ENCODE measurements at regions not wholly inside any gene's neighbourhood (a gene's known extent, or its start where the extent isn't known, plus 50 kb on each side); places are given as distances from the start of the nearest gene placed in this dataset.

GRCh38 chr3:188034989-188035388 lies 119.0 kb upstream of the LPP start:
- DNase-seq (ENCODE audit: low read depth in 1 of 2, low spot score in 1 of 2): no peak
- no peak overlapping the region for H3K4me3 ChIP-seq
- H3K4me1 ChIP-seq: peaks cover 30% of the 10 kb centered on the region
- ChIA-PET CTCF (no interaction called here), POLR2A (no interaction called here)
- H3K4me2 ChIP-seq: no peak overlapping the region
- TF ChIP-seq HOXB13 (CRISPR knock-in tag; IDR thresholded peaks at IDR 0.05; ENCODE audit: low read depth): no peak
- no peak for TF ChIP-seq REST (IDR thresholded peaks at IDR 0.05)
- TF ChIP-seq, protein P1, sequence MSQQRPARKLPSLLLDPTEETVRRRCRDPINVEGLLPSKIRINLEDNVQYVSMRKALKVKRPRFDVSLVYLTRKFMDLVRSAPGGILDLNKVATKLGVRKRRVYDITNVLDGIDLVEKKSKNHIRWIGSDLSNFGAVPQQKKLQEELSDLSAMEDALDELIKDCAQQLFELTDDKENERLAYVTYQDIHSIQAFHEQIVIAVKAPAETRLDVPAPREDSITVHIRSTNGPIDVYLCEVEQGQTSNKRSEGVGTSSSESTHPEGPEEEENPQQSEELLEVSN (IDR thresholded peaks at IDR 0.05; ENCODE audit: borderline replicate concordance, low read depth): no peak
- TF ChIP-seq TFCP2L1 (CRISPR knock-in tag; IDR thresholded peaks at IDR 0.05): no peak
- no peak for TF ChIP-seq ZSCAN20 (CRISPR knock-in tag; IDR thresholded peaks at IDR 0.05)
- TF ChIP-seq SREBF2 (IDR thresholded peaks at IDR 0.05): no peak
- TF ChIP-seq TP53 (CRISPR knock-in tag; IDR thresholded peaks at IDR 0.05): no peak
- TF ChIP-seq ATOH8 (CRISPR knock-in tag; IDR thresholded peaks at IDR 0.05; ENCODE audit: low read depth): no peak
- no peak for TF ChIP-seq MAFK (IDR thresholded peaks at IDR 0.05; ENCODE audit: partially characterized antibody)
- TF ChIP-seq SMC3 (IDR thresholded peaks at IDR 0.05): no peak
- TF ChIP-seq NFE2L2 (conservative IDR thresholded peaks at IDR 0.05; ENCODE audit: low read length): no peak
- TF ChIP-seq JUN (IDR thresholded peaks at IDR 0.05): no peak
- TF ChIP-seq EHF (CRISPR knock-in tag; IDR thresholded peaks at IDR 0.05): no peak
- TF ChIP-seq CEBPB (IDR thresholded peaks at IDR 0.05): no peak
- ATAC-seq: no peak
- 0 out of 3 replicates have a peak, but pooled peaks cover 3% of the 10 kb centered on the region for H3K9me3 ChIP-seq
- WGBS (ENCODE audit: missing lambda C conversion rate): 89% methylated on average over 3 of the region's 3 CpGs
- FAIRE-seq: no peak
- no peak overlapping the region; a peak in 1 of 6 replicates for H3K27ac ChIP-seq

DNA sequence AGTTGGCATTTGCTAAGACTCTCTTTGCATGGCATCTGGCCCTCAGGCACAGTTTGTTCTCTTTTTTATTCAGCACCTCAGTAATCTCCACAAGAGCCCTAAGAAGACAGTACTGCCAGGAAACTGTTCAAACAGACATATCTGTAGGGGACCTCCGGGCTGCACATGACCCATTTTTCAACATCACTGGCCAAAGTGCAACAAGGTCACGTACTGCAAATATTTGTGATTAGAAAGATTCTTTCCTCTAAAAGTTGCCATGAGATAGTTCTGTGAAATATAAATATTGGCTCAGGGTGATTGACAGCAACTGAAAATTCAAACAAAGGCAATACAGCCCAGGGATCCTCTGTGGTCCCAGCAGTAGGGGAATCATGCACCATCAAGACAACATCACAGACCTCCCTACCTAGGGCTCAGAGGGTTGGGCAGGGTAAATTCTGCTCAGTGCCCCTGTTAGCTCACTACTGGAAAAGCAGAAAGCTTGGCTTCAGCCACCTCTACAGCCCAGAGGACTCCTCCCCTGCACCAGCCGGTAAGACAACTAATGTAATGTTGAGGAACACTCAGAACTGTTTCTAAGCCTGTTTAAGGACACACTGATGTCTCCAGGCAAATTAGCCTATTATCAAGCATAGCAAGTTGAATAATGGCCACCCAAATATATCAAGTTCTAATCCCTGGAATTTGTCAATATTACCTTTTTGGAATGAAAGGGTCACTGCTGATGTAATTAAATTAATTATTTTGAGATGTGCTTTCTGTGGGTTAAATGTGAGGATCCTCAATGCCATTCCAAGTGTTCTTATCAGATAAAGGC lies 117.4 kb upstream of the LPP start:
- CTCF ChIA-PET: no interaction called here
- Histone ChIP-seq H3K27ac (peak overlapping the region; percentile 71 to 77), H3K4me2 (peak overlapping the region; percentile 67), H3K4me1 (peaks cover 30% of the 10 kb centered on the region), H3K9me3 (0 out of 3 replicates have a peak, but pooled peaks cover 3% of the 10 kb centered on the region), H3K4me3 (no peak overlapping the region)
- DNase-seq (ENCODE audit: low read depth in 1 of 2, low spot score in 1 of 2) (peak in 1 of 2 experiments; percentile 87), FAIRE-seq (no peak), ATAC-seq (peak; percentile 87 to 90)
- POLR2A ChIA-PET: no interaction called here
- 6% methylated on average over 3 of the region's 3 CpGs for WGBS (ENCODE audit: missing lambda C conversion rate)
- TF ChIP-seq SREBF2 (IDR thresholded peaks at IDR 0.05) (no peak), NFE2L2 (conservative IDR thresholded peaks at IDR 0.05; ENCODE audit: low read length) (no peak), ZSCAN20 (CRISPR knock-in tag; IDR thresholded peaks at IDR 0.05) (no peak), USF2 (IDR thresholded peaks at IDR 0.05) (peak; percentile 20; the same call in 1 of the 2 replicates), CEBPB (IDR thresholded peaks at IDR 0.05) (peak; percentile 69 to 79; a peak in 3 of 4 replicates), ZC3H11A (IDR thresholded peaks at IDR 0.05) (no peak), JUN (IDR thresholded peaks at IDR 0.05) (peak; percentile 66 to 85; a peak in 4 of 5 replicates), NR3C1 (IDR thresholded peaks at IDR 0.05) (no peak), RNF2 (IDR thresholded peaks at IDR 0.05; ENCODE audit: borderline replicate concordance, low read depth) (no peak), CBX2 (IDR thresholded peaks at IDR 0.05; ENCODE audit: borderline replicate concordance, low read depth) (no peak), HEYL (CRISPR knock-in tag; IDR thresholded peaks at IDR 0.05) (no peak), EHF (CRISPR knock-in tag; IDR thresholded peaks at IDR 0.05) (no peak), GATA3 (IDR thresholded peaks at IDR 0.05; ENCODE audit: borderline replicate concordance) (peak; percentile 86), CHD4 (IDR thresholded peaks at IDR 0.05; ENCODE audit: borderline replicate concordance) (no peak), PHF8 (IDR thresholded peaks at IDR 0.05; ENCODE audit: borderline replicate concordance, low read depth) (no peak), REST (IDR thresholded peaks at IDR 0.05) (no peak), HOXB13 (CRISPR knock-in tag; IDR thresholded peaks at IDR 0.05; ENCODE audit: low read depth) (no peak)
- TF ChIP-seq, protein P2, sequence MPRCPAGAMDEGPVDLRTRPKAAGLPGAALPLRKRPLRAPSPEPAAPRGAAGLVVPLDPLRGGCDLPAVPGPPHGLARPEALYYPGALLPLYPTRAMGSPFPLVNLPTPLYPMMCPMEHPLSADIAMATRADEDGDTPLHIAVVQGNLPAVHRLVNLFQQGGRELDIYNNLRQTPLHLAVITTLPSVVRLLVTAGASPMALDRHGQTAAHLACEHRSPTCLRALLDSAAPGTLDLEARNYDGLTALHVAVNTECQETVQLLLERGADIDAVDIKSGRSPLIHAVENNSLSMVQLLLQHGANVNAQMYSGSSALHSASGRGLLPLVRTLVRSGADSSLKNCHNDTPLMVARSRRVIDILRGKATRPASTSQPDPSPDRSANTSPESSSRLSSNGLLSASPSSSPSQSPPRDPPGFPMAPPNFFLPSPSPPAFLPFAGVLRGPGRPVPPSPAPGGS (IDR thresholded peaks at IDR 0.05): peak; percentile 92; the same call in 2 of the 3 replicates

Measured in A549 (cell line).